ENCODE measurements at regions not wholly inside any gene's neighbourhood (a gene's known extent, or its start where the extent isn't known, plus 50 kb on each side); places are given as distances from the start of the nearest gene placed in this dataset.

GRCh38 chr10:2938869-2939268, 128.5 kb upstream of the PFKP start:
- no peak for DNase-seq (ENCODE audit: low spot score)
- intact Hi-C loops (cut with micrococcal nuclease), result no loop called here
- H3K36me3 Mint-ChIP-seq (ENCODE audit: low read depth), result no peaks in the 10 kb centered on the region
- peaks cover 3% of the 10 kb centered on the region for H3K4me1 Mint-ChIP-seq (ENCODE audit: low read depth)
- H3K27ac Mint-ChIP-seq, result no peak overlapping the region
- peaks cover 48% of the 10 kb centered on the region for H3K27me3 Mint-ChIP-seq (ENCODE audit: low read depth)
- no peak overlapping the region for H3K4me3 Mint-ChIP-seq (ENCODE audit: low read depth)
- H3K9me3 Mint-ChIP-seq, result no peaks in the 10 kb centered on the region

- no peaks in the 10 kb centered on the region for H3K4me1 Mint-ChIP-seq (ENCODE audit: low read depth)
- no peak for DNase-seq (ENCODE audit: low spot score)
- H3K27ac Mint-ChIP-seq, result no peak overlapping the region
- H3K27me3 Mint-ChIP-seq (ENCODE audit: low read depth), result peaks cover 40% of the 10 kb centered on the region
- no peaks in the 10 kb centered on the region for H3K9me3 Mint-ChIP-seq
- no peak overlapping the region for H3K4me3 Mint-ChIP-seq (ENCODE audit: low read depth)
- intact Hi-C loops (cut with micrococcal nuclease), result no loop called here
- no peaks in the 10 kb centered on the region for H3K36me3 Mint-ChIP-seq (ENCODE audit: low read depth)
These were observed 130.5 kb upstream of the PFKP start for GRCh38 chr10:2936816-2937215.

GRCh38 chr10:2935647-2936386, 131.5 kb upstream of the PFKP start:
- intact Hi-C loops (cut with micrococcal nuclease), result no loop called here
- DNase-seq (ENCODE audit: low spot score), result no peak
- no peaks in the 10 kb centered on the region for H3K36me3 Mint-ChIP-seq (ENCODE audit: low read depth)
- no peaks in the 10 kb centered on the region for H3K9me3 Mint-ChIP-seq
- H3K27ac Mint-ChIP-seq, result no peak overlapping the region
- no peak overlapping the region for H3K4me3 Mint-ChIP-seq (ENCODE audit: low read depth)
- peaks cover 33% of the 10 kb centered on the region for H3K27me3 Mint-ChIP-seq (ENCODE audit: low read depth)
- H3K4me1 Mint-ChIP-seq (ENCODE audit: low read depth), result no peaks in the 10 kb centered on the region

- intact Hi-C loops (cut with micrococcal nuclease), result no loop called here
- H3K9me3 Mint-ChIP-seq, result no peaks in the 10 kb centered on the region
- peaks cover 26% of the 10 kb centered on the region for H3K27me3 Mint-ChIP-seq (ENCODE audit: low read depth)
These were observed 133.4 kb upstream of the PFKP start for GRCh38 chr10:2933924-2934323.

GRCh38 chr10:2933519-2933918, 133.8 kb upstream of the PFKP start:
- Mint-ChIP-seq H3K9me3 (no peaks in the 10 kb centered on the region), H3K36me3 (ENCODE audit: low read depth) (no peaks in the 10 kb centered on the region), H3K27ac (no peak overlapping the region), H3K4me3 (ENCODE audit: low read depth) (no peak overlapping the region), H3K27me3 (ENCODE audit: low read depth) (peaks cover 26% of the 10 kb centered on the region), H3K4me1 (ENCODE audit: low read depth) (no peaks in the 10 kb centered on the region)
- intact Hi-C loops (cut with micrococcal nuclease), result no loop called here
- DNase-seq (ENCODE audit: low spot score), result no peak

More at GRCh38 chr10:2933924-2934323, 133.4 kb upstream of the PFKP start:
- no peak overlapping the region for H3K4me3 Mint-ChIP-seq (ENCODE audit: low read depth)
- no peak overlapping the region for H3K27ac Mint-ChIP-seq
- no peaks in the 10 kb centered on the region for H3K4me1 Mint-ChIP-seq (ENCODE audit: low read depth)
- DNase-seq (ENCODE audit: low spot score), result no peak
- H3K36me3 Mint-ChIP-seq (ENCODE audit: low read depth), result no peaks in the 10 kb centered on the region

GRCh38 chr10:2933071-2933470, 134.3 kb upstream of the PFKP start:
- Mint-ChIP-seq H3K36me3 (ENCODE audit: low read depth) (no peaks in the 10 kb centered on the region), H3K9me3 (no peaks in the 10 kb centered on the region), H3K4me1 (ENCODE audit: low read depth) (peaks cover 3% of the 10 kb centered on the region), H3K27me3 (ENCODE audit: low read depth) (peaks cover 28% of the 10 kb centered on the region), H3K4me3 (ENCODE audit: low read depth) (no peak overlapping the region), H3K27ac (no peak overlapping the region)
- intact Hi-C loops (cut with micrococcal nuclease), result no loop called here
- DNase-seq (ENCODE audit: low spot score), result no peak

GRCh38 chr10:2929480-2930258, 137.7 kb upstream of the PFKP start:
- H3K4me3 Mint-ChIP-seq (ENCODE audit: low read depth), result no peak overlapping the region
- H3K9me3 Mint-ChIP-seq, result no peaks in the 10 kb centered on the region
- H3K4me1 Mint-ChIP-seq (ENCODE audit: low read depth), result peaks cover 6% of the 10 kb centered on the region
- H3K36me3 Mint-ChIP-seq (ENCODE audit: low read depth), result no peaks in the 10 kb centered on the region
- no peak for DNase-seq (ENCODE audit: low spot score)
- intact Hi-C loops (cut with micrococcal nuclease), result no loop called here
- no peak overlapping the region for H3K27ac Mint-ChIP-seq
- H3K27me3 Mint-ChIP-seq (ENCODE audit: low read depth), result peaks cover 27% of the 10 kb centered on the region

GRCh38 chr10:2927958-2928840, 139.1 kb upstream of the PFKP start:
- intact Hi-C loops (cut with micrococcal nuclease), result loop anchor here (1.0 kb wide), 2 partner anchors 50 to 115 kb away; no protein-coding TSS in a partner anchor
- Mint-ChIP-seq H3K4me1 (ENCODE audit: low read depth) (peaks cover 8% of the 10 kb centered on the region), H3K27ac (no peak overlapping the region), H3K36me3 (ENCODE audit: low read depth) (no peaks in the 10 kb centered on the region), H3K4me3 (ENCODE audit: low read depth) (no peak overlapping the region), H3K9me3 (no peaks in the 10 kb centered on the region), H3K27me3 (ENCODE audit: low read depth) (peaks cover 24% of the 10 kb centered on the region)
- DNase-seq (ENCODE audit: low spot score), result peak; percentile 56

GRCh38 chr10:2926918-2927660, 140.3 kb upstream of the PFKP start:
- Mint-ChIP-seq H3K36me3 (ENCODE audit: low read depth) (no peaks in the 10 kb centered on the region), H3K4me1 (ENCODE audit: low read depth) (peaks cover 9% of the 10 kb centered on the region), H3K27ac (no peak overlapping the region), H3K27me3 (ENCODE audit: low read depth) (peaks cover 21% of the 10 kb centered on the region), H3K9me3 (no peaks in the 10 kb centered on the region), H3K4me3 (ENCODE audit: low read depth) (no peak overlapping the region)
- no peak for DNase-seq (ENCODE audit: low spot score)
- intact Hi-C loops (cut with micrococcal nuclease), result no loop called here

- no peak for DNase-seq (ENCODE audit: low spot score)
- H3K4me1 Mint-ChIP-seq (ENCODE audit: low read depth), result peaks cover 9% of the 10 kb centered on the region
- intact Hi-C loops (cut with micrococcal nuclease), result no loop called here
- H3K27ac Mint-ChIP-seq, result no peak overlapping the region
- H3K36me3 Mint-ChIP-seq (ENCODE audit: low read depth), result no peaks in the 10 kb centered on the region
- H3K9me3 Mint-ChIP-seq, result no peaks in the 10 kb centered on the region
- H3K4me3 Mint-ChIP-seq (ENCODE audit: low read depth), result no peak overlapping the region
- H3K27me3 Mint-ChIP-seq (ENCODE audit: low read depth), result peaks cover 22% of the 10 kb centered on the region
These were observed 141.7 kb upstream of the PFKP start for GRCh38 chr10:2925631-2926030.

GRCh38 chr10:2924431-2924830, 142.9 kb upstream of the PFKP start:
- Mint-ChIP-seq H3K9me3 (no peaks in the 10 kb centered on the region), H3K36me3 (ENCODE audit: low read depth) (no peaks in the 10 kb centered on the region), H3K4me1 (ENCODE audit: low read depth) (peaks cover 9% of the 10 kb centered on the region), H3K4me3 (ENCODE audit: low read depth) (no peak overlapping the region), H3K27ac (no peak overlapping the region), H3K27me3 (ENCODE audit: low read depth) (peaks cover 25% of the 10 kb centered on the region)
- DNase-seq (ENCODE audit: low spot score), result no peak
- intact Hi-C loops (cut with micrococcal nuclease), result no loop called here

- H3K27ac Mint-ChIP-seq, result no peak overlapping the region
- no peak overlapping the region for H3K4me3 Mint-ChIP-seq (ENCODE audit: low read depth)
- DNase-seq (ENCODE audit: low spot score), result no peak
- no peaks in the 10 kb centered on the region for H3K36me3 Mint-ChIP-seq (ENCODE audit: low read depth)
- no peaks in the 10 kb centered on the region for H3K9me3 Mint-ChIP-seq
- intact Hi-C loops (cut with micrococcal nuclease), result no loop called here
- peaks cover 4% of the 10 kb centered on the region for H3K4me1 Mint-ChIP-seq (ENCODE audit: low read depth)
- peaks cover 13% of the 10 kb centered on the region for H3K27me3 Mint-ChIP-seq (ENCODE audit: low read depth)
These were observed 145.2 kb upstream of the PFKP start for GRCh38 chr10:2921956-2922680.
